HCT116 (cell line): ENCODE measurements at regions not wholly inside any gene's neighbourhood (a gene's known extent, or its start where the extent isn't known, plus 50 kb on each side); places are given as distances from the start of the nearest gene placed in this dataset.

ENCODE experiments used
- ATAC-seq: fragments of 200-7000 bp; cut with Tn5 transposase; 2 replicates; pipeline ENCODE4 v1.9.1; 2020; ENCODE audit warnings: mild to moderate bottlenecking, moderate library complexity
- BruUV-seq: library from RNA; stranded (reverse); fragments of 400-500 nt; replicated peaks from 2 replicates; lab custom pipeline; 2021; lab: Mats Ljungman, UMichigan
- CTCF ChIA-PET: fragments of 300-600 bp; sonication (Branson Sonifier 250); formaldehyde crosslinking; loops from one replicate; lab custom pipeline; 2021; ENCODE audit warnings: antibody characterized with exemption; lab: Charles Lee
- POLR2A ChIA-PET: fragments of 300-600, 350-600 bp; sonication (Branson Sonifier 250); formaldehyde crosslinking; loops from one replicate; lab custom pipeline; 2021; ENCODE audit warnings: antibody characterized with exemption; lab: Charles Lee
- RAD21 ChIA-PET, 2 experiments: fragments of 300-600 bp; sonication (Branson Sonifier 250); formaldehyde crosslinking; loops; one replicate each; lab custom pipeline; 2023; ENCODE audit warnings: low total read pairs in 2 of 2; ENCODE audit not compliant: uncharacterized antibody in 2 of 2, unreplicated experiment in 2 of 2, low non-redundant PET in 1 of 2; lab: Charles Lee
- DNase-seq: peaks from one replicate; pipeline ENCODE4 v3.0.0-alpha.2; 2010; ENCODE audit warnings: low read depth, low spot score
- H2AFZ ChIP-seq: fragments of 200-600 bp; shearing (Covaris generic), sonication (generic); 2 replicates; pipeline ENCODE4 v1.6.1; 2017; ENCODE audit warnings: low read depth, mixed run types, mixed read lengths, antibody characterized with exemption, low read length; ENCODE audit not compliant: poor library complexity, severe bottlenecking
- H3K27ac ChIP-seq: 2 replicates; pipeline ENCODE4 v1.5.1; 2012; ENCODE audit warnings: low read depth, low read length
- H3K27me3 ChIP-seq: fragments of 200-600 bp; sonication (generic); 2 replicates; pipeline ENCODE4 v1.6.1; 2016; ENCODE audit warnings: mixed run types, low read length, mixed read lengths; ENCODE audit not compliant: insufficient read depth
- H3K36me3 ChIP-seq, 2 experiments: fragments of 200-500 bp in 1 of 2; fragments of 200-600 bp in 1 of 2; sonication (Bioruptor generic) in 1 of 2; sonication (generic) in 1 of 2; 2 replicates each; pipeline versions ENCODE4 v1.5.1 to v1.6.1; 2014 to 2016; ENCODE audit warnings: low read length in 2 of 2, inconsistent platforms in 1 of 2, mixed read lengths in 1 of 2, mixed run types in 1 of 2; ENCODE audit not compliant: insufficient read depth in 2 of 2, control insufficient read depth in 1 of 2
- H3K4me1 ChIP-seq, 2 experiments: fragments of 200-600 bp in 1 of 2; sonication (generic) in 1 of 2; 2 replicates each; pipeline versions ENCODE4 v1.5.1 to v1.6.1; 2012 to 2017; ENCODE audit warnings: low read length in 2 of 2, inconsistent platforms in 1 of 2, mild to moderate bottlenecking in 1 of 2, mixed read lengths in 1 of 2, mixed run types in 1 of 2, moderate library complexity in 1 of 2; ENCODE audit not compliant: insufficient read depth in 2 of 2, control insufficient read depth in 1 of 2
- H3K4me2 ChIP-seq: fragments of 200-600 bp; sonication (generic); 2 replicates; pipeline ENCODE4 v1.6.1; 2017; ENCODE audit warnings: mixed run types, low read length, mixed read lengths
- H3K4me3 ChIP-seq, 2 experiments: fragments of 200-600 bp in 1 of 2; sonication (generic) in 1 of 2; replicated peaks in 1 of 2; 2 replicates each; pipeline ENCODE4 v1.5.1; 2011 to 2016; ENCODE audit warnings: low read length in 2 of 2, control low read depth in 1 of 2, low read depth in 1 of 2, mild to moderate bottlenecking in 1 of 2, mixed read lengths in 1 of 2, mixed run types in 1 of 2
- H3K79me2 ChIP-seq: fragments of 200-600 bp; sonication (generic); 2 replicates; pipeline ENCODE4 v1.6.1; 2017; ENCODE audit warnings: mild to moderate bottlenecking, mixed run types, low read length, moderate library complexity, mixed read lengths; ENCODE audit not compliant: insufficient read depth
- H3K9ac ChIP-seq: fragments of 200-600 bp; sonication (generic); 2 replicates; pipeline ENCODE4 v1.6.1; 2016; ENCODE audit warnings: low read length, mixed read lengths
- H3K9me2 ChIP-seq: fragments of 200-600 bp; sonication (generic), shearing (Covaris generic); 2 replicates; pipeline ENCODE4 v1.6.1; 2017; ENCODE audit warnings: mixed run types, mild to moderate bottlenecking, moderate library complexity; ENCODE audit not compliant: insufficient read depth
- H3K9me3 ChIP-seq, 2 experiments: fragments of 200-500 bp in 1 of 2; fragments of 200-600 bp in 1 of 2; sonication (Bioruptor generic) in 1 of 2; sonication (generic) in 1 of 2; 2 replicates each; pipeline ENCODE4 v1.6.1; 2014 to 2017; ENCODE audit warnings: low read length in 2 of 2, mixed read lengths in 2 of 2, inconsistent platforms in 1 of 2, low read depth in 1 of 2, mild to moderate bottlenecking in 1 of 2, mixed run types in 1 of 2, moderate library complexity in 1 of 2; ENCODE audit not compliant: control insufficient read depth in 1 of 2, insufficient read depth in 1 of 2
- H4K20me1 ChIP-seq: fragments of 200-600 bp; sonication (generic), shearing (Covaris generic); 2 replicates; pipeline ENCODE4 v1.6.1; 2017; ENCODE audit warnings: mixed run types, mild to moderate bottlenecking, moderate library complexity; ENCODE audit not compliant: insufficient read depth
- CBX3 ChIP-seq: IDR thresholded peaks from 2 replicates; pipeline ENCODE4 v1.6.1; 2012; ENCODE audit warnings: low read depth
- FOSL1 ChIP-seq: IDR thresholded peaks from 2 replicates; pipeline ENCODE4 v1.6.1; 2012; ENCODE audit warnings: low read depth
- POLR2AphosphoS5 ChIP-seq: IDR thresholded peaks from 2 replicates; pipeline ENCODE4 v1.6.1; 2011; ENCODE audit warnings: mild to moderate bottlenecking, low read depth, low read length, moderate library complexity
- ZNF274 ChIP-seq: fragments of 200-500 bp; sonication (Bioruptor generic); IDR thresholded peaks from 2 replicates; pipeline ENCODE4 v1.6.1; 2014; ENCODE audit warnings: mild to moderate bottlenecking, low read depth, low read length, inconsistent platforms
- intact Hi-C: fragments of 100-400 bp; cut with micrococcal nuclease; formaldehyde crosslinking; loops from 2 replicates; pipeline ENCODE4 v1.10.0; 2022

DNA sequence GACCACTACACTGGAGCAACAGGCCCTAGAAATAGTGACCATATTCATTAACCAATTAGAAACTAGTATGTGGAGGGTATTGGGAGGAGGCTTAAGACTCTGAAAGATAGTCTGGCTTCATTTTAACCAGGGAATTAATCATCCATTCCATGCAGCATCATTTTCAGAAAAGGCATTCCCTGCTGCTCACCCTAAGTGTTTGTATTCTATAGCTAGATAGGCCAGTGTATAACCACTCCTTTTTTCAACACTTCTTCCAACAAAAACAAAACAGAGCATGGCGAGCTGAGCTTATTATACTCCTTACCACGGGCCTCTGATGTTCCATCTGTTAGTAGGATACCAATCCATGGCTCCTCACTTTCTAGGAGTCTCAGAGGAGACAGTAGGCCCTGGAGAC is 112.0 kb upstream of the PKDCC start:
- CTCF ChIA-PET, result no interaction called here

DNA sequence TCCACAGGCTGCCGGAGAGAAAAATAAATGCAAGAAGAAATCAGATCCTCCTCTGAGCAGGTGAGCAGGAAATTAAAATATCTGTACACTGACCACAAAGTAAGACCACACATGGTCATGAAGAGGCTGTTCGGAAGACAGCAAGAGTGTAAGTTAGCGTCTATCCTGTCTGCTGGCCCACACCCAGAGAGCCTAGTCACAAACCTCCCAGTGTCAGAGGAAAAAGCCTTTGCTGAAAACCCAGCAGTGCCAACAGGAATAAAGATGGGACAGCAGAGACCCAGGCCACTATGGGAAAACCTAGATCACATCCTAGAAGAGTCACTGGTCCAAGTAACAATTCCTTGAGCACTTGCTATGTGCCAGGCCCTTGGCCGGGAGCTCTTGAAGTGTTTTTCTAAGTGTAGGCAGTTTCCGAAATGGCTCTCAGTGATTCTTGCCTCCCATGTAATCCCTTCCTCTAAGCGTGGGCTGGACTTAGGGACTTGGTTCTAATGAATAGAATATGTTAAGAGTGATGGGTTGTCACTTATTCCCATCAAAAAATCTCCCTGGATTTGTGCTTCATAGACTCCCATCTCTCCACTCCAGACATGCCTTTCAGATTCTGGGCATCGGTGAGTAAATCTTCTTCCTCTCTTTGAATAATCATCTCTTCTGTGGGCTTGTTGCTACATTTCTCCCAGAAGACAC is 110.9 kb upstream of the PKDCC start:
- intact Hi-C loops, result no loop called here
- CTCF ChIA-PET, result no interaction called here
- ATAC-seq (no peak), DNase-seq (no peak)
- no peaks in the 10 kb centered on the region for H3K9me3 ChIP-seq
- TF ChIP-seq CBX3 (no peak), ZNF274 (no peak), FOSL1 (no peak), POLR2AphosphoS5 (no peak)
- TF ChIP-seq, all 23 proteins: peak for 0
- BruUV-seq, result no TSS peak
- no peak overlapping the region for H2AFZ ChIP-seq
- H3K4me1 ChIP-seq, result no peaks in the 10 kb centered on the region
- H3K9me2 ChIP-seq, result no peaks in the 10 kb centered on the region
- H3K79me2 ChIP-seq, result no peaks in the 10 kb centered on the region
- H3K27ac ChIP-seq, result no peak overlapping the region
- H4K20me1 ChIP-seq, result no peaks in the 10 kb centered on the region
- RAD21 ChIA-PET, result no interaction called here
- H3K9ac ChIP-seq, result no peak overlapping the region
- peaks cover 4% of the 10 kb centered on the region; the same call in 1 of the 2 replicates for H3K27me3 ChIP-seq
- POLR2A ChIA-PET, result no interaction called here
- H3K4me3 ChIP-seq, result no peak overlapping the region
- H3K36me3 ChIP-seq, result no peaks in the 10 kb centered on the region
- H3K4me2 ChIP-seq, result no peak overlapping the region

More for the DNA sequence above, 112.0 kb upstream of the PKDCC start:
- POLR2A ChIA-PET, result no interaction called here
- peaks cover 4% of the 10 kb centered on the region; the same call in 1 of the 2 replicates for H3K27me3 ChIP-seq
- no peaks in the 10 kb centered on the region for H3K9me3 ChIP-seq
- no TSS peak for BruUV-seq
- RAD21 ChIA-PET, result no interaction called here
- DNase-seq (no peak), ATAC-seq (no peak)
- H3K79me2 ChIP-seq, result no peaks in the 10 kb centered on the region
- H3K9me2 ChIP-seq, result no peaks in the 10 kb centered on the region
- TF ChIP-seq ZNF274, result no peak
- no peak overlapping the region for H3K4me2 ChIP-seq
- H2AFZ ChIP-seq, result no peak overlapping the region
- H3K27ac ChIP-seq, result no peak overlapping the region
- no peaks in the 10 kb centered on the region for H4K20me1 ChIP-seq
- intact Hi-C loops, result no loop called here
- H3K4me1 ChIP-seq, result peaks cover 6 to 8% of the 10 kb centered on the region in 2 experiments
- H3K36me3 ChIP-seq, result no peaks in the 10 kb centered on the region
- H3K9ac ChIP-seq, result no peak overlapping the region
- H3K4me3 ChIP-seq, result no peak overlapping the region
